ENCODE measurements at regions not wholly inside any gene's neighbourhood (a gene's known extent, or its start where the extent isn't known, plus 50 kb on each side); places are given as distances from the start of the nearest gene placed in this dataset.

GRCh38 chr4:115865736-115866135 is 752.3 kb upstream of the NDST4 start:
- DNase-seq = no peak
- no peak for TF ChIP-seq CTCF (conservative IDR thresholded peaks at IDR 0.05)
- H4K8ac ChIP-seq (replicated peaks; ENCODE audit: insufficient read length, low read depth, low read length) = no peak overlapping the region
- Mint-ChIP-seq H3K9me3 (no peaks in the 10 kb centered on the region; a peak in 1 of 5 replicates), H3K27me3 (ENCODE audit: low read depth) (no peaks in the 10 kb centered on the region), H3K36me3 (ENCODE audit: insufficient read depth in 1 of 3, low read depth in 3 of 3) (no peaks in the 10 kb centered on the region), H3K27ac (no peak overlapping the region), H3K4me1 (no peaks in the 10 kb centered on the region), H3K4me3 (no peak overlapping the region)
- H3K14ac ChIP-seq (ENCODE audit: insufficient read depth, low read length) = no peak overlapping the region
- no peak overlapping the region for H2BK5ac ChIP-seq (ENCODE audit: insufficient read length, low read length)
- H2BK120ac ChIP-seq (ENCODE audit: low read depth, low read length, poor library complexity, severe bottlenecking) = no peak overlapping the region
- H3K79me1 ChIP-seq (ENCODE audit: insufficient read depth, low read depth, low read length, poor library complexity, severe bottlenecking) = no peaks in the 10 kb centered on the region
- no peaks in the 10 kb centered on the region for H3K27me3 ChIP-seq (ENCODE audit: insufficient read depth, low read length)
- H3K9me3 ChIP-seq (ENCODE audit: control insufficient read depth, low read depth, low read length) = no peaks in the 10 kb centered on the region
- no peak overlapping the region for H4K5ac ChIP-seq (ENCODE audit: insufficient read length, low read depth, low read length)
- H3K9ac ChIP-seq (ENCODE audit: extremely low read depth, insufficient read length, low read length) = no peak overlapping the region
- no peak overlapping the region for H4K91ac ChIP-seq (ENCODE audit: insufficient read length, low read depth, low read length)
- H3K23ac ChIP-seq (ENCODE audit: insufficient read length, low read depth, low read length) = no peak overlapping the region
- H2AFZ ChIP-seq (ENCODE audit: low read length) = no peak overlapping the region
- no peak overlapping the region for H3K4ac ChIP-seq (ENCODE audit: low read depth, low read length)
- H3T11ph ChIP-seq (ENCODE audit: low read length) = no peak overlapping the region
- H4K20me1 ChIP-seq (ENCODE audit: control insufficient read depth, insufficient read depth, insufficient read length) = no peaks in the 10 kb centered on the region
- H2AK5ac ChIP-seq (ENCODE audit: insufficient read length, low read length) = no peak overlapping the region
- no peak overlapping the region for H3K56ac ChIP-seq (ENCODE audit: insufficient read length, low read depth, low read length)
- no peaks in the 10 kb centered on the region for H3K23me2 ChIP-seq (ENCODE audit: insufficient read length, low read depth, low read length, poor library complexity, severe bottlenecking)
- no peaks in the 10 kb centered on the region for H3K4me1 ChIP-seq (ENCODE audit: insufficient read depth, low read length)
- no peak overlapping the region for H3K27ac ChIP-seq (ENCODE audit: insufficient read length, low read depth, low read length)
- H3K4me2 ChIP-seq (ENCODE audit: insufficient read depth, insufficient read length, low read length) = no peak overlapping the region
- H2BK12ac ChIP-seq (ENCODE audit: insufficient read length, low read depth, low read length) = no peak overlapping the region
- H3K79me2 ChIP-seq (ENCODE audit: insufficient read depth, low read length) = no peaks in the 10 kb centered on the region
- WGBS (ENCODE audit: extremely low coverage, insufficient read length, low lambda C conversion rate) = no CpG with 5 or more reads among the region's 2 CpGs
- H2BK20ac ChIP-seq (ENCODE audit: low read depth, low read length, poor library complexity, severe bottlenecking) = no peak overlapping the region
- no peak overlapping the region for H3K18ac ChIP-seq (ENCODE audit: insufficient read length, low read depth, low read length)
- no peak overlapping the region for H2BK15ac ChIP-seq (ENCODE audit: low read depth, low read length)
